22Rv1 (cell line): ENCODE measurements at regions not wholly inside any gene's neighbourhood (a gene's known extent, or its start where the extent isn't known, plus 50 kb on each side); places are given as distances from the start of the nearest gene placed in this dataset.

Source experiments
- ZFX ChIP-seq: fragments of 450-650 bp; IDR thresholded peaks from 2 replicates; pipeline ENCODE4 v1.6.1; 2017; ENCODE audit warnings: antibody characterized with exemption, borderline replicate concordance
- TF ChIP-seq, protein P1 (sequence below): fragments of 450-650 bp; IDR thresholded peaks from 2 replicates; pipeline ENCODE4 v1.5.1; 2017; ENCODE audit warnings: mild to moderate bottlenecking

DNA sequence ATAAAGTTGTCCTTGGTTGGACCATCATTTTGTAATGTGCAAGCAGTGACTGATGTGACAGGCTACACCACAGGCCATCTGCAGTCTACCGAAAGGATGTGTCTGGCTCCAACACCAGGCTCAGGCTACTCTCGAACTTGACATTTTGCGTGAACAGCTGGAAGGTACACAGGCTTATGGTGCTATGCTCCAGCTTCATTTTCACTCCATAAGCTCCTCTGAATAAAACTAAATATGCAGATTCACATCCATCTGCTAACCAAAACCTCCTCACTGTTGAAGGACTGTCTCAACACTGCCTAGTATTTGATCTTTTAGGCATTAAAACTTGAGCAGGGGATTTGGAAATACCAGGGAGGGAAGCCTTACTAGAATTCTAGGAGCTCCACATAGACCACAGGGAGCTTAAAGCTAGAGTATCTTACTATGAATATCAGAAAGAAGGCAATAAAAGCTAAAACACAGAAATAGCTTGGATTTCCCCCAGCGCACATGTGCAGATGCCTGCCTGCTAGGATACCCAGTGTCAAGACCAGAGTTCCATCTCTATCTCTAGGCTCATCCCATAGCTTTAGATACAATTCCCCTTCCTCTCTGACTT lies 383.9 kb upstream of the FAT3 start:
- TF ChIP-seq, protein P1, sequence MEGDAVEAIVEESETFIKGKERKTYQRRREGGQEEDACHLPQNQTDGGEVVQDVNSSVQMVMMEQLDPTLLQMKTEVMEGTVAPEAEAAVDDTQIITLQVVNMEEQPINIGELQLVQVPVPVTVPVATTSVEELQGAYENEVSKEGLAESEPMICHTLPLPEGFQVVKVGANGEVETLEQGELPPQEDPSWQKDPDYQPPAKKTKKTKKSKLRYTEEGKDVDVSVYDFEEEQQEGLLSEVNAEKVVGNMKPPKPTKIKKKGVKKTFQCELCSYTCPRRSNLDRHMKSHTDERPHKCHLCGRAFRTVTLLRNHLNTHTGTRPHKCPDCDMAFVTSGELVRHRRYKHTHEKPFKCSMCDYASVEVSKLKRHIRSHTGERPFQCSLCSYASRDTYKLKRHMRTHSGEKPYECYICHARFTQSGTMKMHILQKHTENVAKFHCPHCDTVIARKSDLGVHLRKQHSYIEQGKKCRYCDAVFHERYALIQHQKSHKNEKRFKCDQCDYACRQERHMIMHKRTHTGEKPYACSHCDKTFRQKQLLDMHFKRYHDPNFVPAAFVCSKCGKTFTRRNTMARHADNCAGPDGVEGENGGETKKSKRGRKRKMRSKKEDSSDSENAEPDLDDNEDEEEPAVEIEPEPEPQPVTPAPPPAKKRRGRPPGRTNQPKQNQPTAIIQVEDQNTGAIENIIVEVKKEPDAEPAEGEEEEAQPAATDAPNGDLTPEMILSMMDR: no peak
- TF ChIP-seq ZFX: no peak
